ENCODE measurements at regions not wholly inside any gene's neighbourhood (a gene's known extent, or its start where the extent isn't known, plus 50 kb on each side); places are given as distances from the start of the nearest gene placed in this dataset.

- Mint-ChIP-seq H3K4me3 (no peak overlapping the region), H3K27ac (no peak overlapping the region), H3K27me3 (peaks cover 20% of the 10 kb centered on the region), H3K36me3 (ENCODE audit: low read depth) (peaks cover 3% of the 10 kb centered on the region), H3K4me1 (no peaks in the 10 kb centered on the region)
- no peak for DNase-seq
- no peaks in the 10 kb centered on the region for H3K9me3 ChIP-seq (ENCODE audit: control insufficient read depth, low read length, poor library complexity, severe bottlenecking)
- ATAC-seq = no peak
Measured at GRCh38 chr1:78360584-78360983, 130.2 kb upstream of the PTGFR start.

- H3K27me3 Mint-ChIP-seq = peaks cover 7% of the 10 kb centered on the region
- H3K4me3 Mint-ChIP-seq = no peak overlapping the region
- peaks cover 3% of the 10 kb centered on the region for H3K36me3 Mint-ChIP-seq (ENCODE audit: low read depth)
- H3K4me1 Mint-ChIP-seq = no peaks in the 10 kb centered on the region
- no peak overlapping the region for H3K27ac Mint-ChIP-seq
- DNase-seq (no peak), ATAC-seq (no peak)
- no peaks in the 10 kb centered on the region for H3K9me3 ChIP-seq (ENCODE audit: control insufficient read depth, low read length, poor library complexity, severe bottlenecking)
Measured at GRCh38 chr1:78367700-78368099, 123.1 kb upstream of the PTGFR start.

GRCh38 chr1:78369546-78369945 lies 121.2 kb upstream of the PTGFR start:
- no peak overlapping the region for H3K4me3 Mint-ChIP-seq
- H3K27me3 Mint-ChIP-seq = peaks cover 7% of the 10 kb centered on the region
- H3K27ac Mint-ChIP-seq = no peak overlapping the region
- peaks cover 3% of the 10 kb centered on the region for H3K36me3 Mint-ChIP-seq (ENCODE audit: low read depth)
- no peaks in the 10 kb centered on the region for H3K4me1 Mint-ChIP-seq
- ATAC-seq (no peak), DNase-seq (no peak)
- no peaks in the 10 kb centered on the region for H3K9me3 ChIP-seq (ENCODE audit: control insufficient read depth, low read length, poor library complexity, severe bottlenecking)

DNA sequence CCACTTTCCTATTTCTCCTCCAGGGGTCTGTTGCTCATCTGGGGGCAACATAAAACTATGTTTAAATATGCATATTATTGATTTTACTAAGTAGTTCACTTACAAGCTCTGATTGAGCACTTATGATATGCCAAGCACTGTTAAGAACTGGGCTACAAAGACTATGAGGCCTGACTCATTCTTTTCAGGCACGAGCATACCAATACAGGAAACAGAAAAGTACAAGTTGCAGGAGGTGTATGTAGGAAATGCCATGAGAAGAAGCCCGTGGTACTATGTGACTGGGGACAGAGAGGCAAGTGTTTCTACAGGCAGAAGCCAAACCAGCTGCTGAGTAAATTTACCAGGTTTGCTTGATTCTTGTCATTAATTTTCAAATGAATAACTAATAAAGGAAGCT lies 120.4 kb upstream of the PTGFR start:
- no peaks in the 10 kb centered on the region for H3K9me3 ChIP-seq (ENCODE audit: control insufficient read depth, low read length, poor library complexity, severe bottlenecking)
- Mint-ChIP-seq H3K4me3 (no peak overlapping the region), H3K4me1 (no peaks in the 10 kb centered on the region), H3K27ac (no peak overlapping the region), H3K36me3 (ENCODE audit: low read depth) (no peaks in the 10 kb centered on the region), H3K27me3 (peaks cover under 1% of the 10 kb centered on the region)
- DNase-seq = no peak
- ATAC-seq = no peak

GRCh38 chr1:78370779-78371482 lies 119.8 kb upstream of the PTGFR start:
- no peak for DNase-seq
- H3K4me3 Mint-ChIP-seq = no peak overlapping the region
- no peaks in the 10 kb centered on the region for H3K4me1 Mint-ChIP-seq
- no peaks in the 10 kb centered on the region for H3K9me3 ChIP-seq (ENCODE audit: control insufficient read depth, low read length, poor library complexity, severe bottlenecking)
- H3K27me3 Mint-ChIP-seq = no peaks in the 10 kb centered on the region
- ATAC-seq = no peak
- H3K36me3 Mint-ChIP-seq (ENCODE audit: low read depth) = no peaks in the 10 kb centered on the region
- H3K27ac Mint-ChIP-seq = no peak overlapping the region

DNA sequence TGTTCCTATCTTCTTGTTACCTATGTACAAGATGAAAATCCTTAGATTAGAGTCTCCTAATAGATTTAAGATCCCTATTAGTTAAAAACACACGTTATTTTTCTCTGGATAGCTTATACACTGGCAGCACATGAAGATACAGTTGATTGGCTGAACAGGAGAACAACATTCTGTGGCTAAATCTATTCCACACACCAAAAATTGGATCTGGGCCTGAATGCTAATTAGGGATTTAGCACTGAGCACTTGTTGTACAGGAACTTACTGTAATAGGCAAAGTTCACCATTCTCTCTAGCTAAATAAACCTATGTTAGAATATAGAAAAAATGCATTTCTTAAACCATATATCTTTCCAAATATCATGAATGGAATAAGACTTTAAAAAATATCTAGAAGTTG lies 117.1 kb upstream of the PTGFR start:
- no peak for DNase-seq
- H3K4me3 Mint-ChIP-seq = no peak overlapping the region

DNA sequence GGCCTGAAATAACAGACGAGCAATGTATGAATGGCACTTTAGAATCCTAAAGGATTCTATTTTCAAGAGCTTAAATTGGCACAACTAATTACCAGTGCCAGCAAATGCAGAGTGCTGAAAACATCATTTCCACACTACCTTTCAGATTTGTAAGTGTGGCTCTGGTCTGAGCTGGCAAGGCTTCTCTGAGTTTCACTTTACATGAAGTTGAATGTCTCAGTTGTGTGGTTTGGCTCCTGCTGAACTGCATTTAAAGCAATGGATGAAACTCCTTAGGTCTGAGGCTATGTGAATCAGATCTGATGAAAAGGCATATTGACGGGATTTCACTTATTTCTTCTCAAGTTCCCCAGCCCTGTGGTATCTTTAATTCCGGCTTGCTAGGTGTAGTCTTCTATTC lies 114.8 kb upstream of the PTGFR start:
- Mint-ChIP-seq H3K36me3 (ENCODE audit: low read depth) (no peaks in the 10 kb centered on the region), H3K4me3 (no peak overlapping the region), H3K4me1 (no peaks in the 10 kb centered on the region)

More for the DNA sequence above, 117.1 kb upstream of the PTGFR start:
- H3K4me1 Mint-ChIP-seq = no peaks in the 10 kb centered on the region
- H3K27me3 Mint-ChIP-seq = no peaks in the 10 kb centered on the region
- H3K9me3 ChIP-seq (ENCODE audit: control insufficient read depth, low read length, poor library complexity, severe bottlenecking) = no peaks in the 10 kb centered on the region
- no peaks in the 10 kb centered on the region for H3K36me3 Mint-ChIP-seq (ENCODE audit: low read depth)
- H3K27ac Mint-ChIP-seq = no peak overlapping the region
- ATAC-seq = no peak

DNA sequence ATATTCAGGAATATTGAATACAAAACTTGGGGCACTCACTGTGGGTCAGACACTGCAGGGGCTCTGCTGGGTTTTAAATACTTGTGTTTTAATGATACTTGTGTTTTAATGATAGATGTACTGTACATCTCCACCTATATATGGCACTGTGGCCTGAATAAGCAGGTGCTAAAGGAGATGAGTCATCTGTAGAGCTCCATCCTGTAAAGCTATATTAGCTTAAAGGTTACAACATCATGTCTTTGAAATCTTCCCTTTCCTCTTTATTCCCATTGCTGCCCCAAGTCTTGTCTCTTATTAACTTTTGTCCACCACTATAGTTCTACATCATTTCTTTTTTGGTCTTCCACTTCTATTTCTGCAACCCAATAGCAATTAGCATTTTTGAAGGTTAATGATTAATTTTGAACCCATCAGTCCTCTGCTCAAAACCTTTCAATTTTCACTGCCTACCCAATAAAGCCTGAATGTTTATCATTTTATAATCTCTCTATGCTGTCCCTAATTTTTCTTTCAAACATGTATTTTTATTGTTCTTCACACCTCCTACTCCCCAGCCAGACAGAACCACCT lies 113.3 kb upstream of the PTGFR start:
- Mint-ChIP-seq H3K27ac (no peak overlapping the region), H3K27me3 (no peaks in the 10 kb centered on the region), H3K36me3 (ENCODE audit: low read depth) (no peaks in the 10 kb centered on the region), H3K4me1 (no peaks in the 10 kb centered on the region), H3K4me3 (no peak overlapping the region)
- no peak for DNase-seq
- ATAC-seq = no peak
- no peaks in the 10 kb centered on the region for H3K9me3 ChIP-seq (ENCODE audit: control insufficient read depth, low read length, poor library complexity, severe bottlenecking)

More for the DNA sequence above, 114.8 kb upstream of the PTGFR start:
- Mint-ChIP-seq H3K27me3 (no peaks in the 10 kb centered on the region), H3K27ac (no peak overlapping the region)
- DNase-seq (no peak), ATAC-seq (no peak)
- no peaks in the 10 kb centered on the region for H3K9me3 ChIP-seq (ENCODE audit: control insufficient read depth, low read length, poor library complexity, severe bottlenecking)

GRCh38 chr1:78383923-78384322 lies 106.9 kb upstream of the PTGFR start:
- Mint-ChIP-seq H3K36me3 (ENCODE audit: low read depth) (no peaks in the 10 kb centered on the region), H3K27me3 (no peaks in the 10 kb centered on the region), H3K27ac (no peak overlapping the region), H3K4me1 (no peaks in the 10 kb centered on the region), H3K4me3 (no peak overlapping the region)
- DNase-seq (no peak), ATAC-seq (no peak)
- no peaks in the 10 kb centered on the region for H3K9me3 ChIP-seq (ENCODE audit: control insufficient read depth, low read length, poor library complexity, severe bottlenecking)

- Mint-ChIP-seq H3K27ac (no peak overlapping the region), H3K27me3 (no peaks in the 10 kb centered on the region), H3K4me1 (no peaks in the 10 kb centered on the region), H3K4me3 (no peak overlapping the region), H3K36me3 (ENCODE audit: low read depth) (no peaks in the 10 kb centered on the region)
- H3K9me3 ChIP-seq (ENCODE audit: control insufficient read depth, low read length, poor library complexity, severe bottlenecking) = no peaks in the 10 kb centered on the region
- DNase-seq (no peak), ATAC-seq (no peak)
Measured at GRCh38 chr1:78385744-78386462, 104.9 kb upstream of the PTGFR start.

DNA sequence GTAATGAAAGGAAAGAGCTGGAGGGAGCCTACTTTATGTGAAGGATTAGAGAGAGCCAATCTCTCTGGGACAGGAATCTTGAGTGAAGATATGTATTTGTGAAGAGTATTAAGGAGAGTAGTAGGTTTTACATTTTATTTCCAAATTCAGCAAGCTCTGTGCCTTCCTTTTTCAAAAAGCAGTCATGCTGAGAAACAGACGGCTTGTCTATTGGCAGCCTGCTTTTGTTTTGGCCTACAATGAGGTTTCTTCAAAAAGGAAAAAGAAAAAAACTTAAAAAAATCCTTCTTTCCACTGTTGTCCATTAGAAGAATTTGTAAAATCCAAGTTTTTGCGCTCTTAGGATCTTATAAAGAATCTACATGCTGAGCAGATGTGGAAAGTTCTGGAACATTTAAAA lies 103.6 kb upstream of the PTGFR start:
- Mint-ChIP-seq H3K27ac (no peak overlapping the region), H3K27me3 (no peaks in the 10 kb centered on the region), H3K36me3 (ENCODE audit: low read depth) (no peaks in the 10 kb centered on the region), H3K4me3 (no peak overlapping the region), H3K4me1 (no peaks in the 10 kb centered on the region)
- no peak for DNase-seq
- ATAC-seq = no peak
- H3K9me3 ChIP-seq (ENCODE audit: control insufficient read depth, low read length, poor library complexity, severe bottlenecking) = no peaks in the 10 kb centered on the region

- ATAC-seq (no peak), DNase-seq (no peak)
- no peaks in the 10 kb centered on the region for H3K4me1 Mint-ChIP-seq
- no peaks in the 10 kb centered on the region for H3K27me3 Mint-ChIP-seq
- no peaks in the 10 kb centered on the region for H3K36me3 Mint-ChIP-seq (ENCODE audit: low read depth)
- no peak overlapping the region for H3K4me3 Mint-ChIP-seq
- no peaks in the 10 kb centered on the region for H3K9me3 ChIP-seq (ENCODE audit: control insufficient read depth, low read length, poor library complexity, severe bottlenecking)
- no peak overlapping the region for H3K27ac Mint-ChIP-seq
Measured at GRCh38 chr1:78387871-78388270, 102.9 kb upstream of the PTGFR start.

DNA sequence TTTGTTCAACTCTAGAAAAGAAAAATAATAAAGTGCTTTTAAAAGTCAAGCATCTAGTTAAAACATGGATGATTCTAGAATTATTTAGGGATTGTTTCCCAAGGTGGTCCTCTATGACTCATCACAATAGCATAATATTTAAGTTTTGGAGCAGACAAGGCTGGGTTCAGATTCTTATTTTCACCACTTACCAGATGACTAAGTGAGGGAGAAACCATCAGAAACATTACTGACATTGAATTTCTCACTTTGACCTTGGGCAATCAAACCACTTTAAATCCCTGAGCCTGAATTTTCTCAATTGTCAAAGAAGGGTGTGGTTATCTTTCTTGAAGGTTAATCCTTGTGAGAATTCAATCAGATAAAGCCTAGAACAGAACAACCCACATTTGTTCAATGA lies 102.5 kb upstream of the PTGFR start:
- H3K27me3 Mint-ChIP-seq = no peaks in the 10 kb centered on the region
- ATAC-seq = no peak

GRCh38 chr1:78401148-78401547 lies 89.6 kb upstream of the PTGFR start:
- Mint-ChIP-seq H3K4me3 (no peak overlapping the region), H3K36me3 (ENCODE audit: low read depth) (no peaks in the 10 kb centered on the region), H3K27ac (no peak overlapping the region), H3K4me1 (no peaks in the 10 kb centered on the region), H3K27me3 (no peaks in the 10 kb centered on the region)
- H3K9me3 ChIP-seq (ENCODE audit: control insufficient read depth, low read length, poor library complexity, severe bottlenecking) = no peaks in the 10 kb centered on the region
- DNase-seq = no peak
- ATAC-seq = no peak

More for the DNA sequence above, 102.5 kb upstream of the PTGFR start:
- Mint-ChIP-seq H3K27ac (no peak overlapping the region), H3K4me1 (no peaks in the 10 kb centered on the region), H3K4me3 (no peak overlapping the region), H3K36me3 (ENCODE audit: low read depth) (no peaks in the 10 kb centered on the region)
- no peak for DNase-seq
- no peaks in the 10 kb centered on the region for H3K9me3 ChIP-seq (ENCODE audit: control insufficient read depth, low read length, poor library complexity, severe bottlenecking)
